Neural cell (in vitro differentiated cells): ENCODE measurements at regions not wholly inside any gene's neighbourhood (a gene's known extent, or its start where the extent isn't known, plus 50 kb on each side); places are given as distances from the start of the nearest gene placed in this dataset.

ENCODE experiments used
- H2AFZ ChIP-seq: fragments of 200-600, 300-800 bp; sonication (generic), shearing (Covaris generic); 2 replicates; pipeline ENCODE4 v1.6.0; 2014; ENCODE audit warnings: low read depth, mild to moderate bottlenecking, antibody characterized with exemption, low read length, moderate library complexity
- H3F3A ChIP-seq: fragments of 200-600 bp; shearing (Covaris generic); 2 replicates; pipeline ENCODE4 v1.6.1; 2016; ENCODE audit warnings: mild to moderate bottlenecking, moderate library complexity, mixed read lengths, antibody characterized with exemption, low read length; ENCODE audit not compliant: insufficient read depth, poor library complexity, severe bottlenecking
- H3K27ac ChIP-seq: fragments of 200-600, 300-800 bp; sonication (generic), shearing (Covaris generic); 2 replicates; pipeline ENCODE4 v1.5.1; 2014; ENCODE audit warnings: mild to moderate bottlenecking, low read length, moderate library complexity
- H3K27me3 ChIP-seq: fragments of 300-800, 200-600 bp; sonication (generic), shearing (Covaris generic); 2 replicates; pipeline ENCODE4 v1.6.0; 2014; ENCODE audit warnings: mild to moderate bottlenecking, low read depth, low read length, moderate library complexity; ENCODE audit not compliant: insufficient read depth
- H3K36me3 ChIP-seq: fragments of 300-800, 200-600 bp; sonication (generic), shearing (Covaris generic); 2 replicates; pipeline ENCODE4 v1.5.1; 2014; ENCODE audit warnings: mild to moderate bottlenecking, antibody characterized with exemption, low read length, moderate library complexity; ENCODE audit not compliant: insufficient read depth
- H3K4me2 ChIP-seq: fragments of 300-800, 200-600 bp; sonication (generic), shearing (Covaris generic); 2 replicates; pipeline ENCODE4 v1.6.0; 2014; ENCODE audit warnings: mild to moderate bottlenecking, low read length
- H3K4me3 ChIP-seq: fragments of 300-800, 200-600 bp; sonication (generic), shearing (Covaris generic); 2 replicates; pipeline ENCODE4 v1.5.1; 2014; ENCODE audit warnings: mild to moderate bottlenecking, low read length, moderate library complexity
- H3K79me2 ChIP-seq: fragments of 200-600 bp; shearing (Covaris generic); replicated peaks from 2 replicates; pipeline ENCODE4 v1.6.0; 2014; ENCODE audit warnings: mild to moderate bottlenecking, low read length, moderate library complexity; ENCODE audit not compliant: insufficient read depth
- H3K9ac ChIP-seq: fragments of 300-800, 200-600 bp; sonication (generic), shearing (Covaris generic); 2 replicates; pipeline ENCODE4 v1.6.1; 2016; ENCODE audit warnings: mild to moderate bottlenecking, low read length, mixed read lengths
- H3K9me2 ChIP-seq: fragments of 200-600 bp; shearing (Covaris generic); 2 replicates; pipeline ENCODE4 v1.6.1; 2016; ENCODE audit warnings: mild to moderate bottlenecking, low read length, mixed read lengths; ENCODE audit not compliant: insufficient read depth
- H3K9me3 ChIP-seq: fragments of 200-600, 300-800 bp; sonication (generic), shearing (Covaris generic); 2 replicates; pipeline ENCODE4 v1.6.1; 2016; ENCODE audit warnings: mild to moderate bottlenecking, mixed run types, low read length, moderate library complexity, mixed read lengths
- H4K20me1 ChIP-seq: fragments of 200-600 bp; shearing (Covaris generic); 2 replicates; pipeline ENCODE4 v1.6.1; 2016; ENCODE audit warnings: mild to moderate bottlenecking, mixed run types; ENCODE audit not compliant: insufficient read depth
- EP300 ChIP-seq: fragments of 450-650 bp; conservative IDR thresholded peaks from 2 replicates; pipeline ENCODE4 v1.6.1; 2014; ENCODE audit warnings: antibody characterized with exemption, mild to moderate bottlenecking, moderate library complexity; ENCODE audit not compliant: poor library complexity, severe bottlenecking
- EZH2 ChIP-seq: fragments of 200-600, 300-800 bp; shearing (Covaris generic), sonication (generic); IDR thresholded peaks from 2 replicates; pipeline ENCODE4 v1.6.1; 2014; ENCODE audit warnings: antibody characterized with exemption, low read length, borderline replicate concordance, mild to moderate bottlenecking; ENCODE audit not compliant: insufficient read depth, poor library complexity, severe bottlenecking
- MXI1 ChIP-seq: fragments of 450-650 bp; conservative IDR thresholded peaks from 2 replicates; pipeline ENCODE4 v1.6.1; 2014; ENCODE audit warnings: antibody characterized with exemption, mild to moderate bottlenecking; ENCODE audit not compliant: poor library complexity, severe bottlenecking
- POLR2AphosphoS5 ChIP-seq: IDR thresholded peaks from 2 replicates; pipeline ENCODE4 v1.6.1; 2012
- RAD21 ChIP-seq: fragments of 450-650 bp; conservative IDR thresholded peaks from 2 replicates; pipeline ENCODE4 v1.6.1; 2014; ENCODE audit warnings: antibody characterized with exemption, mild to moderate bottlenecking, moderate library complexity
- SMC3 ChIP-seq: fragments of 450-650 bp; conservative IDR thresholded peaks from 2 replicates; pipeline ENCODE4 v1.6.1; 2014; ENCODE audit warnings: antibody characterized with exemption, mild to moderate bottlenecking, moderate library complexity; ENCODE audit not compliant: poor library complexity
- TAF1 ChIP-seq: IDR thresholded peaks from 2 replicates; pipeline ENCODE4 v1.6.1; 2012; ENCODE audit warnings: low read depth
- TF ChIP-seq, protein P1 (sequence below): IDR thresholded peaks from 2 replicates; pipeline ENCODE4 v1.6.1; 2012; ENCODE audit warnings: borderline replicate concordance
- TF ChIP-seq, protein P2 (sequence below): fragments of 450-650 bp; IDR thresholded peaks from 2 replicates; pipeline ENCODE4 v1.5.1; 2014; ENCODE audit warnings: antibody characterized with exemption, mild to moderate bottlenecking, moderate library complexity; ENCODE audit not compliant: poor library complexity, severe bottlenecking

DNA sequence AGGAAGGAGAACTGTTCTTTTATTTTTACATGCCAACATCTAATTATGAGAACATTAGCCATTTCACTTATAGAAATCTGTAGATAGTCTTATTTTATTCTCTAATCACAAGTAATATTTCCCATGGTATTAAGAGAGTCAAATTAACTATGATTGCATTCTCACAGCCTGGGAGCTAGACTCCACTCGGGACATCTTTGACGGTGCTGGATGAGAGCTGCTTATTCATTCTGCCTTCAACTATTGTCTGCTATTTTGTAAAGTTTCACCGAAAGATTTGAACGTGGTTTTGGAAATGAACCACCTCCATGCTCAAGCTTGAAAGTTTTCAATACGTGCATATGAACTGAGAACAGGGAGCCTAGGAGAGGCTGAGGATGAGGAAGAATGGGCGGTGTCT is 264.3 kb upstream of the KLF6 start:
- Histone ChIP-seq H3K27me3 (no peaks in the 10 kb centered on the region), H3K9ac (no peak overlapping the region), H3K9me3 (no peaks in the 10 kb centered on the region), H3K27ac (no peak overlapping the region), H2AFZ (no peak overlapping the region), H3K79me2 (no peaks in the 10 kb centered on the region), H3K4me3 (no peak overlapping the region), H3F3A (no peaks in the 10 kb centered on the region), H3K4me2 (no peak overlapping the region), H3K36me3 (no peaks in the 10 kb centered on the region), H4K20me1 (no peaks in the 10 kb centered on the region), H3K9me2 (no peaks in the 10 kb centered on the region)
- TF ChIP-seq, protein P1, sequence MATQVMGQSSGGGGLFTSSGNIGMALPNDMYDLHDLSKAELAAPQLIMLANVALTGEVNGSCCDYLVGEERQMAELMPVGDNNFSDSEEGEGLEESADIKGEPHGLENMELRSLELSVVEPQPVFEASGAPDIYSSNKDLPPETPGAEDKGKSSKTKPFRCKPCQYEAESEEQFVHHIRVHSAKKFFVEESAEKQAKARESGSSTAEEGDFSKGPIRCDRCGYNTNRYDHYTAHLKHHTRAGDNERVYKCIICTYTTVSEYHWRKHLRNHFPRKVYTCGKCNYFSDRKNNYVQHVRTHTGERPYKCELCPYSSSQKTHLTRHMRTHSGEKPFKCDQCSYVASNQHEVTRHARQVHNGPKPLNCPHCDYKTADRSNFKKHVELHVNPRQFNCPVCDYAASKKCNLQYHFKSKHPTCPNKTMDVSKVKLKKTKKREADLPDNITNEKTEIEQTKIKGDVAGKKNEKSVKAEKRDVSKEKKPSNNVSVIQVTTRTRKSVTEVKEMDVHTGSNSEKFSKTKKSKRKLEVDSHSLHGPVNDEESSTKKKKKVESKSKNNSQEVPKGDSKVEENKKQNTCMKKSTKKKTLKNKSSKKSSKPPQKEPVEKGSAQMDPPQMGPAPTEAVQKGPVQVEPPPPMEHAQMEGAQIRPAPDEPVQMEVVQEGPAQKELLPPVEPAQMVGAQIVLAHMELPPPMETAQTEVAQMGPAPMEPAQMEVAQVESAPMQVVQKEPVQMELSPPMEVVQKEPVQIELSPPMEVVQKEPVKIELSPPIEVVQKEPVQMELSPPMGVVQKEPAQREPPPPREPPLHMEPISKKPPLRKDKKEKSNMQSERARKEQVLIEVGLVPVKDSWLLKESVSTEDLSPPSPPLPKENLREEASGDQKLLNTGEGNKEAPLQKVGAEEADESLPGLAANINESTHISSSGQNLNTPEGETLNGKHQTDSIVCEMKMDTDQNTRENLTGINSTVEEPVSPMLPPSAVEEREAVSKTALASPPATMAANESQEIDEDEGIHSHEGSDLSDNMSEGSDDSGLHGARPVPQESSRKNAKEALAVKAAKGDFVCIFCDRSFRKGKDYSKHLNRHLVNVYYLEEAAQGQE = no peak
- no peak for TF ChIP-seq RAD21
- TF ChIP-seq EP300 = no peak
- TF ChIP-seq, protein P2, sequence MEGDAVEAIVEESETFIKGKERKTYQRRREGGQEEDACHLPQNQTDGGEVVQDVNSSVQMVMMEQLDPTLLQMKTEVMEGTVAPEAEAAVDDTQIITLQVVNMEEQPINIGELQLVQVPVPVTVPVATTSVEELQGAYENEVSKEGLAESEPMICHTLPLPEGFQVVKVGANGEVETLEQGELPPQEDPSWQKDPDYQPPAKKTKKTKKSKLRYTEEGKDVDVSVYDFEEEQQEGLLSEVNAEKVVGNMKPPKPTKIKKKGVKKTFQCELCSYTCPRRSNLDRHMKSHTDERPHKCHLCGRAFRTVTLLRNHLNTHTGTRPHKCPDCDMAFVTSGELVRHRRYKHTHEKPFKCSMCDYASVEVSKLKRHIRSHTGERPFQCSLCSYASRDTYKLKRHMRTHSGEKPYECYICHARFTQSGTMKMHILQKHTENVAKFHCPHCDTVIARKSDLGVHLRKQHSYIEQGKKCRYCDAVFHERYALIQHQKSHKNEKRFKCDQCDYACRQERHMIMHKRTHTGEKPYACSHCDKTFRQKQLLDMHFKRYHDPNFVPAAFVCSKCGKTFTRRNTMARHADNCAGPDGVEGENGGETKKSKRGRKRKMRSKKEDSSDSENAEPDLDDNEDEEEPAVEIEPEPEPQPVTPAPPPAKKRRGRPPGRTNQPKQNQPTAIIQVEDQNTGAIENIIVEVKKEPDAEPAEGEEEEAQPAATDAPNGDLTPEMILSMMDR = no peak
- TF ChIP-seq TAF1 = no peak
- TF ChIP-seq EZH2 = no peak
- TF ChIP-seq SMC3 = no peak
- TF ChIP-seq MXI1 = no peak
- TF ChIP-seq POLR2AphosphoS5 = no peak

DNA sequence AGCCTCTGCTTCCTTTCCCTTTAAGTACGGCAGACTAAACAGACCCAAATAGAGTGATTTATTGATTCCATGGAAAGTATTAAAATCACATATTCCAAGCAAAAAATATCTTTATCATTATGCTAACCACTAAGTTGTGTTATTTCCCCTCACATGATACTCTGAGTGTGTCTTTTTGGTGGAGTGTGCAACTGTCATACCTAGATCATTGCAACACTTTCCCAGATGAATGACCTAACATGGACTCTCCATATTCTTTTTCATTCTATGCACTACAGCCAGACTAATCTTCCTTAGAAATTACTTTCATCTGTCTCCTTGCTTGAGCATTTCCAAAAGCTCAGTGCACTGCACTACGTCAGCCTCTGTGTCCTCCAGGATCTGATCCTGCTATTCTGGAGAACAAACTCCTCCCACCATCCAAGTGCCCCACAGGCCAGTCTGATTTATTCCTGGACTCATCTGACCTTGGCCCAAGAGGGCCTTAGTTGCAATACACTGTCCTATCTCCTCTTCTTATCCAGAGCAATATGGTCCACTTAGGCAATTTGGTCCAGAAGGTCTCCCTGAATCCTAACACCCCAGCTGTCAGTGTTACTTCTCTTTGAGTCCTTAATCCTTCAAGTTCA is 263.3 kb upstream of the KLF6 start:
- H3K9ac ChIP-seq = no peak overlapping the region
- H3K36me3 ChIP-seq = no peaks in the 10 kb centered on the region
- H3K27ac ChIP-seq = no peak overlapping the region
- H4K20me1 ChIP-seq = no peaks in the 10 kb centered on the region
- H2AFZ ChIP-seq = no peak overlapping the region
- H3K79me2 ChIP-seq = no peaks in the 10 kb centered on the region
- TF ChIP-seq MXI1 = no peak
- no peak for TF ChIP-seq EP300
- TF ChIP-seq SMC3 = no peak
- TF ChIP-seq, protein P2 = no peak
- TF ChIP-seq RAD21 = no peak
- no peak for TF ChIP-seq EZH2
- TF ChIP-seq, protein P1 = no peak
- TF ChIP-seq POLR2AphosphoS5 = no peak
- no peak for TF ChIP-seq TAF1
- H3K9me2 ChIP-seq = no peaks in the 10 kb centered on the region
- no peaks in the 10 kb centered on the region for H3K27me3 ChIP-seq
- H3K4me3 ChIP-seq = no peak overlapping the region
- no peaks in the 10 kb centered on the region for H3F3A ChIP-seq
- no peaks in the 10 kb centered on the region for H3K9me3 ChIP-seq
- H3K4me2 ChIP-seq = no peak overlapping the region
